Coronary artery (tissue), 2 donors: ENCODE measurements at regions not wholly inside any gene's neighbourhood (a gene's known extent, or its start where the extent isn't known, plus 50 kb on each side); places are given as distances from the start of the nearest gene placed in this dataset.

ENCODE experiments used
- DNase-seq: peaks from one replicate; pipeline ENCODE4 v3.0.0-alpha.2; 2017; ENCODE audit warnings: low spot score
- H3K27ac ChIP-seq, 2 donors: fragments of 200-600 bp; sonication (generic); one replicate each; pipeline ENCODE4 v1.5.1; 2016 to 2019
- H3K4me3 ChIP-seq: fragments of 200-600 bp; sonication (generic); 2 replicates; pipeline ENCODE4 v1.5.1; 2016; ENCODE audit warnings: mild to moderate bottlenecking, moderate library complexity
- CTCF ChIP-seq: fragments of 200-600 bp; sonication (generic); IDR thresholded peaks from one replicate; pipeline ENCODE4 v1.5.1; 2019; ENCODE audit warnings: antibody characterized with exemption

- no peak for TF ChIP-seq CTCF
- Histone ChIP-seq H3K27ac (no peak overlapping the region), H3K4me3 (no peak overlapping the region)
- no peak for DNase-seq
Measured at GRCh38 chr3:113118336-113118735, 93.0 kb upstream of the BOC start.

- no peak for TF ChIP-seq CTCF
- no peak overlapping the region for H3K27ac ChIP-seq
- no peak for DNase-seq
Measured at GRCh38 chr3:113124256-113124830, 87.0 kb upstream of the BOC start.

GRCh38 chr3:113125951-113126350, 85.4 kb upstream of the BOC start:
- no peak for TF ChIP-seq CTCF
- no peak overlapping the region for H3K27ac ChIP-seq
- no peak for DNase-seq
- no peak overlapping the region for H3K4me3 ChIP-seq

More at GRCh38 chr3:113124256-113124830, 87.0 kb upstream of the BOC start:
- no peak overlapping the region for H3K4me3 ChIP-seq

- Histone ChIP-seq H3K27ac (no peak overlapping the region), H3K4me3 (no peak overlapping the region)
- no peak for DNase-seq
- TF ChIP-seq CTCF = no peak
Measured at GRCh38 chr3:113128386-113129015, 82.9 kb upstream of the BOC start.

GRCh38 chr3:113129168-113129567, 82.2 kb upstream of the BOC start:
- no peak for TF ChIP-seq CTCF

GRCh38 chr3:113132571-113132996, 78.8 kb upstream of the BOC start:
- TF ChIP-seq CTCF = no peak
- Histone ChIP-seq H3K4me3 (no peak overlapping the region), H3K27ac (no peak overlapping the region)
- no peak for DNase-seq

More at GRCh38 chr3:113129168-113129567, 82.2 kb upstream of the BOC start:
- H3K4me3 ChIP-seq = no peak overlapping the region
- H3K27ac ChIP-seq = no peak overlapping the region
- DNase-seq = no peak

- no peak for TF ChIP-seq CTCF
- DNase-seq = no peak
- H3K27ac ChIP-seq = no peak overlapping the region
- H3K4me3 ChIP-seq = no peak overlapping the region
Measured at GRCh38 chr3:113133140-113133539, 78.2 kb upstream of the BOC start.
